Retinal pigment epithelial cell (primary cell): ENCODE measurements at regions not wholly inside any gene's neighbourhood (a gene's known extent, or its start where the extent isn't known, plus 50 kb on each side); places are given as distances from the start of the nearest gene placed in this dataset.

Experiments
- DNase-seq: peaks from one replicate; pipeline ENCODE4 v3.0.0-alpha.2; 2010; ENCODE audit warnings: low read depth
- H3K4me3 ChIP-seq: 2 replicates; pipeline ENCODE4 v1.5.1; 2011; ENCODE audit warnings: mild to moderate bottlenecking, low read length, control low read depth, moderate library complexity
- TF ChIP-seq, protein P1 (sequence below): conservative IDR thresholded peaks from 2 replicates; pipeline ENCODE4 v1.5.1; 2011; ENCODE audit warnings: low read depth, low read length, control low read depth, inconsistent platforms

DNA sequence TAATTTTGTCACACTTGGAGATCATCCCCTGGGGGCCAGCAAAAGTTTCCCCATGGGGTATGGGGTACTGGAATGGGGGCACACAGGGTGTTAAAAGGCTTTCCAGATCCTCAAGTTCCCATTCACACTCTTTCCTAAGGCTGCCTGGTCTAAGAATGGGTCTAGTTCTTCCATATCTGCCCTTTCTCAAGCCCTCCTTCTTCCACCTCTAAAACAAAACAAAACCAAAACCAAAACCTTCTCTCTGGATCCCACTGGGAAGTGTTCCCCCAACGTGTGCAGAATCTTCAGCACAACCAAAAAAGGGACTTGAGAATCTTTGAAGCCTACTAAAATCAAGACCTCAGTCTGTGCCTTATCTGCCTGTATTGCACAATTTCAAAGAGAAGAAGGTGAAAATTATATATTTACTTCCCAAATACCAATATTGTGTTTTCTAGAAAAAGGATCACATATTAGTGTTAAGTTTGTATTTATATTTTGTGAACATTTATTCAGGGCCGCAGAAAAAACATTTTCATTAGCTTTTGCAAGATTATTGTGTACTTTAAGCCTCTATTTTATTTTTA, 207.2 kb upstream of the TCF4 start:
- TF ChIP-seq, protein P1, sequence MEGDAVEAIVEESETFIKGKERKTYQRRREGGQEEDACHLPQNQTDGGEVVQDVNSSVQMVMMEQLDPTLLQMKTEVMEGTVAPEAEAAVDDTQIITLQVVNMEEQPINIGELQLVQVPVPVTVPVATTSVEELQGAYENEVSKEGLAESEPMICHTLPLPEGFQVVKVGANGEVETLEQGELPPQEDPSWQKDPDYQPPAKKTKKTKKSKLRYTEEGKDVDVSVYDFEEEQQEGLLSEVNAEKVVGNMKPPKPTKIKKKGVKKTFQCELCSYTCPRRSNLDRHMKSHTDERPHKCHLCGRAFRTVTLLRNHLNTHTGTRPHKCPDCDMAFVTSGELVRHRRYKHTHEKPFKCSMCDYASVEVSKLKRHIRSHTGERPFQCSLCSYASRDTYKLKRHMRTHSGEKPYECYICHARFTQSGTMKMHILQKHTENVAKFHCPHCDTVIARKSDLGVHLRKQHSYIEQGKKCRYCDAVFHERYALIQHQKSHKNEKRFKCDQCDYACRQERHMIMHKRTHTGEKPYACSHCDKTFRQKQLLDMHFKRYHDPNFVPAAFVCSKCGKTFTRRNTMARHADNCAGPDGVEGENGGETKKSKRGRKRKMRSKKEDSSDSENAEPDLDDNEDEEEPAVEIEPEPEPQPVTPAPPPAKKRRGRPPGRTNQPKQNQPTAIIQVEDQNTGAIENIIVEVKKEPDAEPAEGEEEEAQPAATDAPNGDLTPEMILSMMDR, result no peak
- H3K4me3 ChIP-seq, result no peak overlapping the region
- DNase-seq, result no peak

DNA sequence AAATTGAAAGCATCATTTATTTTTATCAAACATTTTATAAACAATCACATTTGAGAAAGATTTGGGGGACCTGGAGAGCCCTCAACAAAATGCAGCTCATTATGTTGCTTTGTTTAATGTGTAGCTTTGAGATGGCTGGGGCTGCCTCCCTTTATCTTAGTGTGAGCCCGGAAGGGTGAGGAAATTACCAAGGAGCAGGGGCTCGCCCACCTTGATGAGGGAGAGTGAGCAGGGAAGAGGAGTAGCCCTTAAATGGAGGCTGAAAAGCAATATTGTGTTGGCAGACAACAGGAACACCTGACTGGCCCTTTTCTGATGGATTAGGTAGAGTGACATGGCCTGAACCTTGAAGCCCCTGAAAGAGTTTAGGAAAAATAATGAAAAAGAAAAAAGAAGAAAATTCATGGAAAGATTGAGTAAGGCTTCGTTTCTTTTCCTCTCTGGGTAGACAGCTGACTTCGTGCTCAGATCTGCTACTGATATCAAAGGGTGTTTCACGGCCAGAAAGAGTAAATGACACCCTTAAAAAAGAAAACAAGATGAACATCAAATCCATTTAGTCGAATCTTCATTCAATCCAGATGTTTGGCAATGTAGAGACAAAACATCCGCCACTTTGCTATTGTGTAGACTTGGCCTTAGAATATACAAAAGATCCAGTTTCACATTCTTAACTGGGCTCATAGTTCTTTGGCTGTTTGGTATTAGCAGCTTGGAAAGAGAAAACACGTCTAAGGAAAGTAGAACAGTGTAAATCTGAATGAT, 206.5 kb upstream of the TCF4 start:
- DNase-seq, result no peak
- no peak overlapping the region for H3K4me3 ChIP-seq
- TF ChIP-seq, protein P1, result no peak

DNA sequence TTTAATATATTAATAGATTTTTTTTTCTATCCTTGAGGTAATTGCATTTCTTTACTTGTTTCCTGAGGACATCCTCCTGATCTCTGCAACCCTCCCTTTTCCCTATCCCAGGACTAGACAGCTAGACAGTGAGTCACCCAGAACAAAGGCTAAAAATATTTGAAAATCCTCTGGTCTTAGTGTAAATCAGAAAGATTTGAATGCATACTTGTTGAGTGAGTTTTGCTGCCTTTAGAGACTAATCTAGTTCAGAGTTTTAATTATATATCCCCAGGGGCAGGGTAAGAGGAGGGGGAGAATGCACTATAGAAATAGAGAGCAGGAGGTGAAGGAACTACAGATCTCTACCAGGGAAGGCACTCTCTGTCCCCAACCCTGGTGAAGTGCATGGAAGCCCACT, 202.3 kb upstream of the TCF4 start:
- no peak overlapping the region for H3K4me3 ChIP-seq
- TF ChIP-seq, protein P1, result no peak
- DNase-seq, result peak; percentile 91

DNA sequence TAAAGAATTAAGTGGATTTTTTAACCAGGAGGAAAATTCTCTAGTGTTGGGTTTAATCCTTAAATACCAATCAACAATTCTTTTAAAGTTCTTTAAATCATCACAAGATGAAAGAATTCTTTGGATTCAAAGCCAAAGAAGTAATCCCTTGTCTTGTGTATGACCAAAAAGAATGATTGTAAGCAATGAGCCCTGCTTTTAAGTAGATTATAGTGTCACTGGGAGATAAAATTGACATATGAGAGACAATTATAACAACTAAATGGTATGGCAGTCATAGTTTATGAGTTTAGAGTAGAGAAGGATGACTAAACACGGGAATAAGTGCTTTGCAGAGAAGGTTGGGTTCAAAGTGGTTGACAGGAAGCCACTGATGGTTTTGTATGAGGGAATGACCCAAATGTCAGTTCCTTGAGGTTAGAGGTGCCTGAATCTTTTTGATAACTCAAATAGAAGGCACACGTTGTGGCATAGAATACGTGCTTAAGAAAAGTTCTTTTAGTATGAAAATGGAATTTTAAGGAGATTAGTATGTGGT, 199.6 kb upstream of the TCF4 start:
- TF ChIP-seq, protein P1, result no peak
- DNase-seq, result peak; percentile 56
- no peak overlapping the region for H3K4me3 ChIP-seq

DNA sequence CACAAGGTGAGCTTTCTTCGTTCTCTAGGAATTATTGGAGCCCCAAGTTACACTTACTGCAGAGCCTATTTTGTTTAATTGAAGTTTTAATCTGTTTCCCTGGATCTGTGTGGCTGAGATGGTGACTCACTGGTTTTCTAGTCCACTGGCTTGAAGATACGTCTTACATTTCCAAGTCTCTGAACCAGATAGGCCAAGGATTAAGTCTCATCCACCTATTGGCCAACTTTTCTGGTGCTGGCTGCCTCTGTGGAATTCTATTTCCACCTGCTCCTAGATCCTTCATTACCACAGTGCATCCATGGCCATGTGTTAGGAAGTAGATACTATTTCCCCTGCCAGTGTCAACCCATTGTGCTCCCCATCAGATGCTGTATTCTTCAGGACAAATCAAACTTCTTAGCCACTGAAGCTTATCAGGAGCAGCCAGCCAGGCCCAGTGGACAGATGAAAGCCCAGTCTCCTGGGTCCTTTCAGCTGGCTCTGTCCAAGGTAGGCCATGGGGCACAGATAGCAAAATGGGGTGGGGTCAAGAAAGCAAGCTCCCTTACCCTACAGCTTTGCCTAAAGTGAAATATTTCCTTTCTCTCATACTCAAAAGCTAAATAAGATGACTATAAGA, 198.8 kb upstream of the TCF4 start:
- no peak overlapping the region for H3K4me3 ChIP-seq
- peak; percentile 68 for DNase-seq
- TF ChIP-seq, protein P1, result no peak

DNA sequence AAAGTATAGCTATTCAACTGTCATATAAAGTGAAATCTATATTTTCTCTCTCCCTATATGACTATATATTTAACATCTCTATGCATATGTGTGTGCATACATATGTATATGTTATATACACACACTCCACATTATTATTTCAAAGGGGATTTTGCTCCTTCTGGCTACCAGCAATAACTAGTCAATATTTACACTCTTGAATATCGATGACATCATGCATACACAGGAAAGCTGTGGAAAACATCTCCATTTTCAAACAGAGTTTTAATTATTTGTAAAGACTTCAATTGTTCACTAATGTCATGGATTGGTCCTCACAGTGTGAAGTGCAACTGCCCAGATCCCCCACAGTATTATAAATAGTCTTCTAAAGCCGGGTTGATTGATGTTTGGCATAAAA, 195.9 kb upstream of the TCF4 start:
- no peak overlapping the region for H3K4me3 ChIP-seq
- TF ChIP-seq, protein P1, result no peak
- no peak for DNase-seq

DNA sequence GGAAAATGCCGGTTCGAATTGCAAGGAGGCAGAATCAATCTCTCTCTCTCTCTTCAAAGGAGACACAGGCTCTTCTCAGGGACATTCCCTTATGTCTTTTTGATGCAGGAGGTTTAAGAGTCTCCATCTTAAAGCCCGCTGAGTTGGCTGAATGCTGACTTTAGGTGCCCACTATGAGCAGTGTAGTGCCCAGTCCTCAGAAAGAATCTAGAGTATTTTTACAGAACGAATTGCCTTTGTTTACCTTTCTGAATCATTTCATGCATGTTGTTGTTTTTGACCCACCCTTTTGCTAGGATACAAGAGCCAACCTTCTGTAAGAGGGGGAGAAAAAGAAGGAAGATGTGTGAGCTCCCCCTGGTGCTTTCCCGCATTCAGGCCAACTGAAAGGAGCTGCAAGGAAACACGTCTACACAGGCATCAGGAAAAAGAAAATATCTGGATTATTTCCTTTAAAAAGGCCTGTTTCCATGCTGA, 193.5 kb upstream of the TCF4 start:
- H3K4me3 ChIP-seq, result no peak overlapping the region
- DNase-seq, result no peak
- TF ChIP-seq, protein P1, result peak; percentile 79
